ENCODE measurements at regions not wholly inside any gene's neighbourhood (a gene's known extent, or its start where the extent isn't known, plus 50 kb on each side); places are given as distances from the start of the nearest gene placed in this dataset.
"Not testable (repeated sequence)": the region's sequence is repeated elsewhere in the genome, so short reads cannot be mapped to it uniquely, and the experiment has no call there.

GRCh38 chr1:104329278-104329677, 579.6 kb downstream of the AMY1C start:
- Histone ChIP-seq H3K4me3 (ENCODE audit: low read depth, low read length) (no peak overlapping the region), H3K4me1 (ENCODE audit: insufficient read depth) (no peaks in the 10 kb centered on the region), H3K27ac (ENCODE audit: low read depth) (no peak overlapping the region), H3K36me3 (ENCODE audit: insufficient read depth) (no peaks in the 10 kb centered on the region)
- 89% methylated on average over 4 of the region's 4 CpGs for WGBS
- no peak for DNase-seq (ENCODE audit: extremely low spot score)

GRCh38 chr1:104331763-104332162, 582.1 kb downstream of the AMY1C start:
- no peak overlapping the region for H3K27ac ChIP-seq (ENCODE audit: low read depth)
- no peak for DNase-seq (ENCODE audit: extremely low spot score)
- 86% methylated on average over 3 of the region's 3 CpGs for WGBS
- H3K36me3 ChIP-seq (ENCODE audit: insufficient read depth): no peaks in the 10 kb centered on the region
- no peaks in the 10 kb centered on the region for H3K4me1 ChIP-seq (ENCODE audit: insufficient read depth)
- no peak overlapping the region for H3K4me3 ChIP-seq (ENCODE audit: low read depth, low read length)

DNA sequence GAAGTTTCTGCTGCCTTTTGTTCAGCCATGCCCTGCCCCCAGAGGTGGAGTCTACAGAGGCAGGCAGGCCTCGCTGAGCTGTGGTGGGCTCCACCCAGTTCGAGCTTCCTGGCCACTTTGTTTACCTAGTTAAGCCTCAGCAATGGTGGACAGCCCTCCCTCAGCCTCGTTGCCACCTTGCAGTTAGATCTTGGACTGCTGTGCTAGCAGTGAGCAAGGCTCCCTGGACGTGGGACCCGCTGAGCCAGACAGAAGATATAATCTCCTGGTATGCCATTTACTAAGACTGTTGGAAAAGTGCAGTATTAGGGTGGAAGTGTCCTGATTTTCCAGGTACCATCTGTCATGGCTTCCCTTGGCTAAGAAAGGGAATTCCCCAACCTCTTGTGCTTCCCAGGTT, 588.2 kb downstream of the AMY1C start:
- WGBS: 67% methylated on average over 5 of the region's 5 CpGs

DNA sequence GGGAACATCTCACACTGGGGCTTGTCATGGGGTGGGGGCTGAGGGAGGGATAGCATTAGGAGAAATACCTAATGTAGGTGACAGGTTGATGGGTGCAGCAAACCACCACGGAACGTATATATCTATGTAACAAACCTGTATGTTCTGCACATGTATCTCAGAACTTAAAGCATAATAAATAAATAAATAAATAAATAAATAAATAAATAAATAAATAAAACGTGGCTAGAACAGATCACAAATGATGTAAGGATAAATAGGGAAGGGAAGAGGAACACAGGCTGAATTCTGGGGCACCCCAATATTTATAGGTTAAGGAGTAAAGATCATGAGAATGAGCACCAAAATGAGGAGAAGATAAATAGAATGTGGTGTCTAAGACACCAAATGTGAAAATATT, 592.2 kb downstream of the AMY1C start:
- H3K36me3 ChIP-seq (ENCODE audit: insufficient read depth): no peaks in the 10 kb centered on the region
- no peak overlapping the region for H3K4me3 ChIP-seq (ENCODE audit: low read depth, low read length)
- no peaks in the 10 kb centered on the region for H3K4me1 ChIP-seq (ENCODE audit: insufficient read depth)
- WGBS: 71% methylated on average over 3 of the region's 3 CpGs
- no peak overlapping the region for H3K27ac ChIP-seq (ENCODE audit: low read depth)
- DNase-seq (ENCODE audit: extremely low spot score): no peak

More for the DNA sequence above, 588.2 kb downstream of the AMY1C start:
- DNase-seq (ENCODE audit: extremely low spot score); H3K4me1 ChIP-seq (ENCODE audit: insufficient read depth); H3K4me3 ChIP-seq (ENCODE audit: low read depth, low read length); H3K27ac ChIP-seq (ENCODE audit: low read depth); H3K36me3 ChIP-seq (ENCODE audit: insufficient read depth): not testable (repeated sequence)

DNA sequence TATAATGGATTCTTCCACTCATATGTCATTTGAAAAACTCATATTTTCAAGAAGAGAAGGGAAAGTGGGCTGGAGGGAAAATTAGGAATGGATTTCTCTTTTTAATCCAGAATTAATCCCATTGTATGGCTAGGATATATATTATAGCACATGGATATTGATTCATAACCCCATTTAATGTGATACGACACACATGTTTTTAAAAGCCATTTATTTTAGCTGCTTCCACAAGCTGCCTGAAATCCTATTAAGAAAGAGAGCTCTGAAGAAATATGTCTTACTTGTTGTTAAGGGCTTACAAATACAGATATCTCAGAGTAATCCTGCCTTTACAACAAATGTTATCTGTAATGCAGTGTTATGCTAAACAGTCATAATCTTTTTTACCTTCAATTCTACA, 598.6 kb downstream of the AMY1C start:
- Histone ChIP-seq H3K4me3 (ENCODE audit: low read depth, low read length) (no peak overlapping the region), H3K4me1 (ENCODE audit: insufficient read depth) (no peaks in the 10 kb centered on the region), H3K27ac (ENCODE audit: low read depth) (no peak overlapping the region), H3K36me3 (ENCODE audit: insufficient read depth) (no peaks in the 10 kb centered on the region)
- DNase-seq (ENCODE audit: extremely low spot score): no peak
- 67% methylated on average over 1 of the region's 1 CpG for WGBS

- 48% methylated on average over 1 of the region's 1 CpG for WGBS
- H3K4me1 ChIP-seq (ENCODE audit: insufficient read depth): no peaks in the 10 kb centered on the region
- H3K36me3 ChIP-seq (ENCODE audit: insufficient read depth): no peaks in the 10 kb centered on the region
- DNase-seq (ENCODE audit: extremely low spot score): no peak
- H3K4me3 ChIP-seq (ENCODE audit: low read depth, low read length): no peak overlapping the region
- no peak overlapping the region for H3K27ac ChIP-seq (ENCODE audit: low read depth)
Observed at GRCh38 chr1:104353580-104353979, 603.9 kb downstream of the AMY1C start.

GRCh38 chr1:104358086-104358485, 608.4 kb downstream of the AMY1C start:
- Histone ChIP-seq H3K27ac (ENCODE audit: low read depth) (no peak overlapping the region), H3K4me1 (ENCODE audit: insufficient read depth) (no peaks in the 10 kb centered on the region), H3K4me3 (ENCODE audit: low read depth, low read length) (no peak overlapping the region), H3K36me3 (ENCODE audit: insufficient read depth) (no peaks in the 10 kb centered on the region)
- DNase-seq (ENCODE audit: extremely low spot score): no peak
- WGBS: 65% methylated on average over 1 of the region's 1 CpG

DNA sequence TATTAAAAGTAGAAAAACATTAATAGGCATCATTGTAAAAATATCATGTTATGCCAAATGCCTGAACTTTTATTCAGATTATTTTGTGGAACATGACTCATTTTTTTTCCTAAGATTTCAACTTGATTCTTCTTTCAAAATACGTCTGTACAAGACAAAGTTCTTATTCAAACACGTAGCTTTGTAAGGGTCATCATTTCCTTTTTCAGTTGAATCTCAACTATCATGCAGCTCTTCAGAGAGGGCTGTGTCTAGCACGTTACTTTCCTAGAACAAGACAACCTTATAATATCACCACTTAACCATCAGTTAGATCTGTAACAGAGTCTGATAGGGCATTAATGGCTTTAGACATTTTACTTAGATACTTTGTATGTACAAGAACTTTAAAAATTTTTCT, 608.9 kb downstream of the AMY1C start:
- 52% methylated on average over 3 of the region's 3 CpGs for WGBS
- no peak for DNase-seq (ENCODE audit: extremely low spot score)
- H3K36me3 ChIP-seq (ENCODE audit: insufficient read depth): no peaks in the 10 kb centered on the region
- no peak overlapping the region for H3K27ac ChIP-seq (ENCODE audit: low read depth)
- no peaks in the 10 kb centered on the region for H3K4me1 ChIP-seq (ENCODE audit: insufficient read depth)
- H3K4me3 ChIP-seq (ENCODE audit: low read depth, low read length): no peak overlapping the region

- H3K4me1 ChIP-seq (ENCODE audit: insufficient read depth): no peaks in the 10 kb centered on the region
- no peaks in the 10 kb centered on the region for H3K36me3 ChIP-seq (ENCODE audit: insufficient read depth)
- 32% methylated on average over 1 of the region's 1 CpG for WGBS
- no peak for DNase-seq (ENCODE audit: extremely low spot score)
- H3K27ac ChIP-seq (ENCODE audit: low read depth): no peak overlapping the region
- H3K4me3 ChIP-seq (ENCODE audit: low read depth, low read length): no peak overlapping the region
Observed at GRCh38 chr1:104378414-104378813, 628.7 kb downstream of the AMY1C start.

- Histone ChIP-seq H3K4me3 (ENCODE audit: low read depth, low read length) (no peak overlapping the region), H3K4me1 (ENCODE audit: insufficient read depth) (no peaks in the 10 kb centered on the region), H3K36me3 (ENCODE audit: insufficient read depth) (no peaks in the 10 kb centered on the region), H3K27ac (ENCODE audit: low read depth) (no peak overlapping the region)
- no peak for DNase-seq (ENCODE audit: extremely low spot score)
- WGBS: 72% methylated on average over 2 of the region's 2 CpGs
Observed at GRCh38 chr1:104380003-104380402, 630.3 kb downstream of the AMY1C start.

GRCh38 chr1:104387716-104388508, 638.2 kb downstream of the AMY1C start:
- Histone ChIP-seq H3K4me1 (ENCODE audit: insufficient read depth) (no peaks in the 10 kb centered on the region), H3K27ac (ENCODE audit: low read depth) (no peak overlapping the region), H3K4me3 (ENCODE audit: low read depth, low read length) (no peak overlapping the region), H3K36me3 (ENCODE audit: insufficient read depth) (no peaks in the 10 kb centered on the region)
- WGBS: 76% methylated on average over 5 of the region's 5 CpGs
- no peak for DNase-seq (ENCODE audit: extremely low spot score)

- 33% methylated on average over 1 of the region's 1 CpG for WGBS
- H3K4me1 ChIP-seq (ENCODE audit: insufficient read depth): no peaks in the 10 kb centered on the region
- H3K27ac ChIP-seq (ENCODE audit: low read depth): no peak overlapping the region
- no peaks in the 10 kb centered on the region for H3K36me3 ChIP-seq (ENCODE audit: insufficient read depth)
- no peak overlapping the region for H3K4me3 ChIP-seq (ENCODE audit: low read depth, low read length)
- no peak for DNase-seq (ENCODE audit: extremely low spot score)
Observed at GRCh38 chr1:104392552-104392951, 642.9 kb downstream of the AMY1C start.

DNA sequence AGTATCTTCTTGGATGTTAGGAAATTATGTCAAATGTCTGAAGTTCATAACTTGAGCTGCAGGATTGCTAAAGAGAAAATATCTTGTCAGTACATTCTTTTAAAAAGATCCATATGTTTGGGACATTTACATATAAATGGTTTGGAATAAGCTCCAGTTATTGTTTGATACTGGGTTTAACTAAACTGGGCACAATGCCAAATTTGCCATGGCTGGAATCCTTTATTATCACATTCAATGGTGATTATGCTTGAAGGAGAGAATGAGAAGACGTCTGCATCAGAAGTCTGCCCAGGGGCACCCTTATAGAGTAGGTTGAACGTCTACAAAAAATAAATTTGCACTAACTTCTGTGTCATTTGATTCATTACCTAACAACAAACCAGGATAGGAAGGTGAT, 652.5 kb downstream of the AMY1C start:
- WGBS: 29% methylated on average over 2 of the region's 2 CpGs
- Histone ChIP-seq H3K4me1 (ENCODE audit: insufficient read depth) (no peaks in the 10 kb centered on the region), H3K36me3 (ENCODE audit: insufficient read depth) (no peaks in the 10 kb centered on the region), H3K4me3 (ENCODE audit: low read depth, low read length) (no peak overlapping the region), H3K27ac (ENCODE audit: low read depth) (no peak overlapping the region)
- no peak for DNase-seq (ENCODE audit: extremely low spot score)

GRCh38 chr1:104403883-104404282, 654.2 kb downstream of the AMY1C start:
- H3K36me3 ChIP-seq (ENCODE audit: insufficient read depth): no peaks in the 10 kb centered on the region
- H3K4me3 ChIP-seq (ENCODE audit: low read depth, low read length): no peak overlapping the region
- WGBS: 71% methylated on average over 1 of the region's 1 CpG
- H3K4me1 ChIP-seq (ENCODE audit: insufficient read depth): no peaks in the 10 kb centered on the region
- DNase-seq (ENCODE audit: extremely low spot score): no peak
- H3K27ac ChIP-seq (ENCODE audit: low read depth): no peak overlapping the region

GRCh38 chr1:104406728-104407127, 657.0 kb downstream of the AMY1C start:
- no peak for DNase-seq (ENCODE audit: extremely low spot score)
- WGBS: 64% methylated on average over 2 of the region's 2 CpGs
- Histone ChIP-seq H3K4me3 (ENCODE audit: low read depth, low read length) (no peak overlapping the region), H3K36me3 (ENCODE audit: insufficient read depth) (no peaks in the 10 kb centered on the region), H3K27ac (ENCODE audit: low read depth) (no peak overlapping the region), H3K4me1 (ENCODE audit: insufficient read depth) (no peaks in the 10 kb centered on the region)

Data from urinary bladder (tissue), 3 donors.